ENCODE measurements at regions not wholly inside any gene's neighbourhood (a gene's known extent, or its start where the extent isn't known, plus 50 kb on each side); places are given as distances from the start of the nearest gene placed in this dataset.
A peak's percentile ranks its signal among the peaks of the same experiment; 100 is the strongest.

GRCh38 chr15:94535298-94536048 lies 304.1 kb downstream of the MCTP2 start:
- no peak for DNase-seq

- no peak for DNase-seq
Measured at GRCh38 chr15:94536549-94536948, 305.2 kb downstream of the MCTP2 start.

GRCh38 chr15:94538280-94538679 lies 306.9 kb downstream of the MCTP2 start:
- no peak for DNase-seq

- no peak for DNase-seq
Measured at GRCh38 chr15:94542391-94542790, 311.0 kb downstream of the MCTP2 start.

GRCh38 chr15:94546808-94547207 lies 315.4 kb downstream of the MCTP2 start:
- DNase-seq = no peak

GRCh38 chr15:94547711-94548110 lies 316.4 kb downstream of the MCTP2 start:
- no peak for DNase-seq

- DNase-seq = no peak
Measured at GRCh38 chr15:94555841-94556519, 324.6 kb downstream of the MCTP2 start.

- no peak for DNase-seq
Measured at GRCh38 chr15:94561036-94561689, 329.8 kb downstream of the MCTP2 start.

- no peak for DNase-seq
Measured at GRCh38 chr15:94563456-94563855, 332.1 kb downstream of the MCTP2 start.

- peak; percentile 21 for DNase-seq
Measured at GRCh38 chr15:94576889-94577533, 345.6 kb downstream of the MCTP2 start.

GRCh38 chr15:94579286-94579685 lies 347.9 kb downstream of the MCTP2 start:
- no peak for DNase-seq

- DNase-seq = no peak
Measured at GRCh38 chr15:94580211-94580885, 349.0 kb downstream of the MCTP2 start.

GRCh38 chr15:94582368-94582767 lies 351.0 kb downstream of the MCTP2 start:
- DNase-seq = no peak

- peak; percentile 45 for DNase-seq
Measured at GRCh38 chr15:94584833-94585244, 353.5 kb downstream of the MCTP2 start.

GRCh38 chr15:94586099-94586498 lies 354.7 kb downstream of the MCTP2 start:
- DNase-seq = no peak

- DNase-seq = no peak
Measured at GRCh38 chr15:94587113-94587512, 355.8 kb downstream of the MCTP2 start.

- DNase-seq = no peak
Measured at GRCh38 chr15:94588993-94589392, 357.6 kb downstream of the MCTP2 start.

GRCh38 chr15:94592495-94592894 lies 361.1 kb downstream of the MCTP2 start:
- DNase-seq = no peak

GRCh38 chr15:94596707-94597106 lies 365.3 kb downstream of the MCTP2 start:
- no peak for DNase-seq

- DNase-seq = no peak
Measured at GRCh38 chr15:94600505-94600904, 369.1 kb downstream of the MCTP2 start.

- DNase-seq = no peak
Measured at GRCh38 chr15:94602754-94603470, 371.6 kb downstream of the MCTP2 start.

GRCh38 chr15:94606286-94606685 lies 374.9 kb downstream of the MCTP2 start:
- no peak for DNase-seq

Measured in activated naive CD4-positive, alpha-beta T cell treated with anti-CD3 and anti-CD28 coated beads, Interleukin-2, amount 50 U/mL, for 16 hours (primary cell).